ENCODE measurements at regions not wholly inside any gene's neighbourhood (a gene's known extent, or its start where the extent isn't known, plus 50 kb on each side); places are given as distances from the start of the nearest gene placed in this dataset.

- no peak overlapping the region for H3K4me2 ChIP-seq (ENCODE audit: low read depth, low read length, poor library complexity, severe bottlenecking)
- no peaks in the 10 kb centered on the region for H3K27me3 ChIP-seq (ENCODE audit: low read length)
- H2AFZ ChIP-seq (ENCODE audit: low read depth, low read length, severe bottlenecking) = no peak overlapping the region
- no peaks in the 10 kb centered on the region for H3K36me3 ChIP-seq (ENCODE audit: low read length)
- H3F3A ChIP-seq (ENCODE audit: insufficient read depth) = no peaks in the 10 kb centered on the region
- H3K9me3 ChIP-seq (ENCODE audit: insufficient read depth, low read length) = no peaks in the 10 kb centered on the region
- no peak overlapping the region for H3K27ac ChIP-seq (ENCODE audit: low read depth, low read length)
- TF ChIP-seq EZH2phosphoT487 (conservative IDR thresholded peaks at IDR 0.05; ENCODE audit: low read length) (no peak), CTCF (IDR thresholded peaks at IDR 0.05; ENCODE audit: insufficient read depth, low read length, poor library complexity, severe bottlenecking) (no peak)
- no peaks in the 10 kb centered on the region for H4K20me1 ChIP-seq (ENCODE audit: low read depth, low read length)
- no peaks in the 10 kb centered on the region for H3K79me2 ChIP-seq (ENCODE audit: insufficient read depth, low read length)
- no peaks in the 10 kb centered on the region for H3K9me2 ChIP-seq (replicated peaks; ENCODE audit: insufficient read depth, low read length)
- no peak overlapping the region for H3K9ac ChIP-seq (ENCODE audit: low read length)
- H3K4me3 ChIP-seq (ENCODE audit: insufficient read depth, low read length, poor library complexity, severe bottlenecking) = no peak overlapping the region
Observed at GRCh38 chr4:3663791-3664190, 102.4 kb upstream of the ADRA2C start.

GRCh38 chr4:3662516-3662915, 103.7 kb upstream of the ADRA2C start:
- no peak overlapping the region for H3K4me2 ChIP-seq (ENCODE audit: low read depth, low read length, poor library complexity, severe bottlenecking)
- no peaks in the 10 kb centered on the region for H3F3A ChIP-seq (ENCODE audit: insufficient read depth)
- H3K36me3 ChIP-seq (ENCODE audit: low read length) = no peaks in the 10 kb centered on the region
- no peaks in the 10 kb centered on the region for H4K20me1 ChIP-seq (ENCODE audit: low read depth, low read length)
- no peaks in the 10 kb centered on the region for H3K9me2 ChIP-seq (replicated peaks; ENCODE audit: insufficient read depth, low read length)
- H3K27ac ChIP-seq (ENCODE audit: low read depth, low read length) = no peak overlapping the region
- TF ChIP-seq CTCF (IDR thresholded peaks at IDR 0.05; ENCODE audit: insufficient read depth, low read length, poor library complexity, severe bottlenecking) (no peak), EZH2phosphoT487 (conservative IDR thresholded peaks at IDR 0.05; ENCODE audit: low read length) (no peak)
- no peak overlapping the region for H3K4me3 ChIP-seq (ENCODE audit: insufficient read depth, low read length, poor library complexity, severe bottlenecking)
- H3K9me3 ChIP-seq (ENCODE audit: insufficient read depth, low read length) = no peaks in the 10 kb centered on the region
- no peak overlapping the region for H3K9ac ChIP-seq (ENCODE audit: low read length)
- H2AFZ ChIP-seq (ENCODE audit: low read depth, low read length, severe bottlenecking) = no peak overlapping the region
- no peaks in the 10 kb centered on the region for H3K79me2 ChIP-seq (ENCODE audit: insufficient read depth, low read length)
- H3K27me3 ChIP-seq (ENCODE audit: low read length) = no peaks in the 10 kb centered on the region

- Histone ChIP-seq H3K9ac (ENCODE audit: low read length) (no peak overlapping the region), H3K4me2 (ENCODE audit: low read depth, low read length, poor library complexity, severe bottlenecking) (no peak overlapping the region), H3K9me2 (replicated peaks; ENCODE audit: insufficient read depth, low read length) (no peaks in the 10 kb centered on the region), H2AFZ (ENCODE audit: low read depth, low read length, severe bottlenecking) (no peak overlapping the region), H3K27ac (ENCODE audit: low read depth, low read length) (no peak overlapping the region), H3F3A (ENCODE audit: insufficient read depth) (no peaks in the 10 kb centered on the region), H3K9me3 (ENCODE audit: insufficient read depth, low read length) (no peaks in the 10 kb centered on the region), H3K27me3 (ENCODE audit: low read length) (no peaks in the 10 kb centered on the region), H3K36me3 (ENCODE audit: low read length) (no peaks in the 10 kb centered on the region), H3K4me3 (ENCODE audit: insufficient read depth, low read length, poor library complexity, severe bottlenecking) (no peak overlapping the region), H4K20me1 (ENCODE audit: low read depth, low read length) (no peaks in the 10 kb centered on the region), H3K79me2 (ENCODE audit: insufficient read depth, low read length) (no peaks in the 10 kb centered on the region)
- TF ChIP-seq EZH2phosphoT487 (conservative IDR thresholded peaks at IDR 0.05; ENCODE audit: low read length) (no peak), CTCF (IDR thresholded peaks at IDR 0.05; ENCODE audit: insufficient read depth, low read length, poor library complexity, severe bottlenecking) (no peak)
Observed at GRCh38 chr4:3661989-3662388, 104.2 kb upstream of the ADRA2C start.

Data from SU-DHL-6 (cell line).